HCEC 1CT (cell line): ENCODE measurements at regions not wholly inside any gene's neighbourhood (a gene's known extent, or its start where the extent isn't known, plus 50 kb on each side); places are given as distances from the start of the nearest gene placed in this dataset.
A peak's percentile ranks its signal among the peaks of the same experiment; 100 is the strongest.

ENCODE experiments used
- DNase-seq: peaks from one replicate; pipeline ENCODE4 v3.0.0-alpha.2; 2017

DNA sequence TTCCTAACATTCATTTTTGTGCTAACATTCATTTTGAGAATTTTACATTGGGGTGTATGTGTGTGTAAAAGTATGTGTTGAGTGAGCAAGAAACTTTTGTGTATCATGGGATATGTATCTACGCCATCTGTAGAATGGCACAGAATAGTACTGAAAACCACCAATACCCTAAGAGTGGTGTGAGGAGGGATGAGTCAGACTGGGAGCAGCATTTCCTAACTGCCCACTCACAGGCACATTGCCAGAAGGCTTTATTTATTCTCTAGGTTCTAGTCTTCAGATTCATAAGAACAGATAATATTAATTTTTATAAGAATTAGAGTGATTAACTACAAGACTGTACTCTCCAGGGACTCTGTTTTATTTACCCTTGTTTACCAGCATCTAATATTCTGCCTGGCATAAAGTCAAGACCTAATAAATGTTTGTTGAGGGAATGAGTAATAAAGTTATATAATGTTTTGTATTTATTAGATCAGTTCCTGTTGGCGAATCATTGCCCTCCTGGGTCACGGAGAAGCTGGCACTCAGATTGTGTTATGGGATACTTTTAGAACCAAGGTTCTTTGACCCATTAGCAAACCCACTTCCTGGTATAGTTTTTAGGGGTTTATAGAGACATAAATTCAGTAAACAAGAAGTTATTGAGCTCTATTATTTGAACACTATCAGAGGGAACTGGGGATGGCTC, 159.1 kb upstream of the PPP2R2B start:
- DNase-seq, result peak; percentile 18

DNA sequence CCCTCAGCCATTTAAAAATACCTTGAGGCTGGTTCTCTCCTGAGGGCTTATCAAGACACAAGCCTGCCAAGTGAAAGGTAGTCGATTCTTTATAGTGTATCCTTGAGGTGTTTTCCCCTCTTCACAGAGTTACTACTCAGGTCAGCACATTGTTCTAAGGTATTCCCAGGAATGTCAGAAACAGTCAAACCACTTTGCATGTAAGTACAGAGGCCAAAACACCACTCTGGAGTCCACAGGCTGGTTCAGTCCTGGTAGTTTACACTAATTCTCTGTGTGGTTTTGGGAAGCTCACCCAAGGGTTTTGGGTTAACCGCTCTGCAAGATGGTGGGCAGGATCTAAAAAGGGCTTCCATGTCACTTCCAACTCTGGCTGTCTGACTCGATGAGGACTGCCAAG, 162.3 kb upstream of the PPP2R2B start:
- no peak for DNase-seq

GRCh38 chr5:147044572-147045273, 166.2 kb upstream of the PPP2R2B start:
- DNase-seq, result no peak

DNA sequence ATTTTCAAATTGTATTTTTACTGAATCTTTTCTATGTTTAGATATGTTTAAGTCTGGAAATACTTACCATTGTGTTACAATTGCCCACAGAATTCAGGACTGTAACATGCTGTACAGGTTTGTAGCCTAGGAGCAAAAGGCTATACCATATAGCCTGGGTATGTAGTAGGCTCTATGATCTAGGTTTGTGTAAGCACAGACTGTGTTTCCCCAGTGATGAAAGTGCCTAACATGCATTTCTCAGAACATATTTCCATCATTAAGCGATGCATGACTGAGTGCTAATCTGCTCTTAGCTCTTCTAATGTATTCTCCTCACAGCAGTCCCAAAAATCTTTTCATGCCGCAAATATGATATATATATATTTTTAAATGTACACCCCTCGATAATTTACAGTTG, 166.7 kb upstream of the PPP2R2B start:
- DNase-seq, result no peak

- DNase-seq, result no peak
These were observed 167.7 kb upstream of the PPP2R2B start for GRCh38 chr5:147046281-147046680.

GRCh38 chr5:147046894-147047293, 168.3 kb upstream of the PPP2R2B start:
- DNase-seq, result no peak

GRCh38 chr5:147049764-147050163, 171.2 kb upstream of the PPP2R2B start:
- no peak for DNase-seq

DNA sequence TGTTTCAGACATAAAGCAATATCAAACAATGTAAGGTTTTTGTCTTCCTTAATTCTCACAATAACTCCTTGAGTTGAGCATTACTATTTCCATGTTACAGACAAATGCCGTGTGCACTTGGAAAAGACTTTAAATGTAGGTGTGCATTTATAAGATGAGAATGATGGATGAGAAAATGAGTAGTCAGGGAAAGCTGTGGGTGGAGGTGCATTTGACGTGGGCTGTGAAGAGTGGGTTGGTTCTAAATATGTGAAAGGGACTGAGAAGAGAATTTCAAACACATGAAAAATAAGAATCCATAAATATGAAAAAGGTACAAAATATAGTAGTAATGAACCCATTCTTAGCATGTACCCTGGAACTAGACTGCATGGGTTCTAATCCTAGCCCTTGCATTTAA, 171.6 kb upstream of the PPP2R2B start:
- no peak for DNase-seq

- DNase-seq, result no peak
These were observed 172.6 kb upstream of the PPP2R2B start for GRCh38 chr5:147051193-147051592.

- DNase-seq, result no peak
These were observed 174.0 kb upstream of the PPP2R2B start for GRCh38 chr5:147052519-147052918.

GRCh38 chr5:147055089-147055826, 176.7 kb upstream of the PPP2R2B start:
- DNase-seq, result no peak

- DNase-seq, result no peak
These were observed 177.5 kb upstream of the PPP2R2B start for GRCh38 chr5:147055850-147056566.

DNA sequence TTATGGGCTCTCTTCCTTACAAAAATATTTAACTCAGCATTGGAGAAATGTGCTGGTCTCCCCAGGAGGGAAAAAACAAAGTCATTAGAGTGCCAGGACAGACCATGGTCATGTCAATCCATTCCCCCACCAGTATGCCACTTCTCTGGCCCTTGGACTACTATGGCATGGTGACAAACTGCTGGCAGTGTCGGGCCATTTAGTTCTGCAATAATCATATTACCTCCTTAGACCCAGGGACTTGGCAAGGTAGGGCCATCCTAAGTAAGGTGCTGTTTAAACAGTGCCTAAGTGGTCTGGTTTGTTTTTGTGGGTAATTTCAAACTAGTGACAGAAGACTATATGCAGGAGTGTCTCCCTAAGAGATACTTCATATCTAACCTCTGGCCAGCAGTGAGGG, 177.8 kb upstream of the STK32A start:
- DNase-seq, result no peak

- no peak for DNase-seq
These were observed 173.4 kb upstream of the STK32A start for GRCh38 chr5:147061431-147061830.

- DNase-seq, result no peak
These were observed 172.4 kb upstream of the STK32A start for GRCh38 chr5:147062427-147062826.

- DNase-seq, result no peak
These were observed 170.9 kb upstream of the STK32A start for GRCh38 chr5:147063943-147064342.

DNA sequence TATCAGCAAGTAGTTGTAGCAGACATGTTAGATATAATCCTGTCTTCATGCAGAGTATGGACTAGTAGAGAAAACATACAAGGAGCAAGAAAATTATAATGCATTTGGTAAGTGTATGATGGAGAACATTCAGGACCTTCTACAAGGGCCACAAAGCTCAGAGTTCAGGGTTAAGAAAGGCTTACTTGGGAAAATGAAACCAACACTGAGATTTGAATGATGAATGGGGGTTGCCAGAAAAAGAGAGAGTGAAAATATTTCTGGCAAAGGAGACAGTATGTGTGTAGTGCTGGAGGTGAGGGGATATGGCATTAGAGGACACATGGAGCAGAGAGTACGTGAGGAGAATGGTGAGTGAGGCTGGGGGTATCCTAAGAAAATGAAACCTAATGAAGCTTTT, 169.8 kb upstream of the STK32A start:
- no peak for DNase-seq

- no peak for DNase-seq
These were observed 165.8 kb upstream of the STK32A start for GRCh38 chr5:147068998-147069397.

GRCh38 chr5:147072622-147073021, 162.2 kb upstream of the STK32A start:
- DNase-seq, result no peak

DNA sequence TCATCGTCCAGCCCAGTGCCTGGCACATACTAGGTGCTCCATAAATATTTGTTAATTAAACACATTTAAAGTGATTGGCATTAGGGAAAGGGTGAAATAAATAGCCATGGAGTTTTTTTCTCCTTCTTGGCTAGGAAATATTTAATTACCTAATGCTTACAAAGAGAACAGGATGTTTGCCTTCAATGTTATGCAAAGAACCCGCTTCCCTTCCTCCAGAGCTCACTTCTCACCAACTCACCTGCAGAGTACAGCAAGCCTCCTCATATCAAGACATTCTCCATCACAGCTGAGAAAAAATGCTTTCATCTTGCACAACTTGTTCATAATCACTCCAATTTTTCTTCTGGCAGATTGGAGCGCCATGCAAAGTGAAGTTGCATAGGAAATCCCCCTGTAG, 161.7 kb upstream of the STK32A start:
- DNase-seq, result no peak

- DNase-seq, result no peak
These were observed 159.6 kb upstream of the STK32A start for GRCh38 chr5:147075187-147075586.

DNA sequence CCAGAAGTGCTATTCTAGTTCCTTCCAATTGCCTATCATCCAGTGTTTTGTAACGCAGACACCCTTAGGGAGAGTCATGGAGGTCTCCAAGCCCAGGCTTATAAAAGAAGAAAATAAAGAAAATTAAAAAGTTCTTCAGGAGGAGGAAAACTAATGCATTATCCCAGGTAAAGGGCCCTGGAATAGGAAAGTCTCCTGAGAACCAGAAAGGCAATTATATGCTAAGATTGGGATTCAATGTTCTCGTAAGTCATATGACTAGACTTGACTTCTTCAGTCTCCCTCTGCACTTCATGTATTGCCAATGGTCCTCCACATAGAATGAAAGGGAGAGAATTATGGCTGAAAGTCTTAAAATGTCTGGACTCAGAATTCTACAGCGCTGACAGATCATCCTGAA, 154.4 kb upstream of the STK32A start:
- no peak for DNase-seq

GRCh38 chr5:147081311-147081764, 153.5 kb upstream of the STK32A start:
- no peak for DNase-seq
